CD4-positive, alpha-beta T cell treated with Interferon alpha-2 for 1 hour (primary cell): ENCODE measurements at regions not wholly inside any gene's neighbourhood (a gene's known extent, or its start where the extent isn't known, plus 50 kb on each side); places are given as distances from the start of the nearest gene placed in this dataset.

ENCODE experiments used
- DNase-seq, 2 donors: peaks; one replicate each; pipeline ENCODE4 v3.0.0-alpha.2; 2020 to 2022

DNA sequence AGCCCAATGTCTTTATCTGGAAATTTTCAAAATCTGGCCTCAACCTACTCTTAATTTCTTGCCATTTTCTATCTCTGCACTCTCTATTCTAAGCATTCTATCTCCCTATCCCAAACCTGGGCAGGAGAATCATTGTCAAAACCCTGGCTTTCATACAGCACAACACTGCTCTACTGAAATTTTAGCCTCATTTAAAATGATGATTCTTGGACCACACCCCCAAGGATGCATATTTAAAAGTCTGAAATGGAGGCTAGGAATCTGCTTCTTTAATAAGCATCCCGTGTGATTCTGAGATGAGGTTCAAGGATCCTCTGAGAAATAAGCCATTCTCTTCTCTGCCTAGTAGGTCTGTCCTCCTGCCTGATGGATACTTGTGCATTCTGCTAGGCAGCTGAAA is 50.8 kb upstream of the EGR2 start:
- no peak for DNase-seq

- DNase-seq = no peak
Measured at GRCh38 chr10:62866451-62866850, 50.3 kb upstream of the EGR2 start.
